DOHH2 (cell line): ENCODE measurements at regions not wholly inside any gene's neighbourhood (a gene's known extent, or its start where the extent isn't known, plus 50 kb on each side); places are given as distances from the start of the nearest gene placed in this dataset.

Source experiments
- H3F3A ChIP-seq: fragments of 200-600 bp; sonication (generic), shearing (Covaris generic); 2 replicates; pipeline ENCODE4 v1.6.0; 2016; ENCODE audit warnings: antibody characterized with exemption, mild to moderate bottlenecking; ENCODE audit not compliant: control insufficient read depth, insufficient read depth
- H3K27ac ChIP-seq: fragments of 200-600 bp; sonication (generic); 2 replicates; pipeline ENCODE4 v1.5.1; 2014; ENCODE audit warnings: low read depth, mild to moderate bottlenecking, low read length, moderate library complexity
- H3K27me3 ChIP-seq: fragments of 200-600 bp; sonication (generic); 2 replicates; pipeline ENCODE4 v1.6.1; 2014; ENCODE audit warnings: mild to moderate bottlenecking, low read length, mixed read lengths; ENCODE audit not compliant: control insufficient read depth
- H3K36me3 ChIP-seq: fragments of 200-600 bp; sonication (generic); 2 replicates; pipeline ENCODE4 v1.6.1; 2014; ENCODE audit warnings: mild to moderate bottlenecking, low read length, moderate library complexity, mixed read lengths; ENCODE audit not compliant: control insufficient read depth
- H3K4me1 ChIP-seq: fragments of 200-600 bp; sonication (generic); 2 replicates; pipeline ENCODE4 v1.6.1; 2014; ENCODE audit warnings: mild to moderate bottlenecking, low read length, mixed read lengths; ENCODE audit not compliant: control insufficient read depth
- H3K4me2 ChIP-seq: fragments of 200-600 bp; sonication (generic); 2 replicates; pipeline ENCODE4 v1.6.0; 2014; ENCODE audit warnings: mild to moderate bottlenecking, low read length, moderate library complexity
- H3K4me3 ChIP-seq: fragments of 200-600 bp; sonication (generic); 2 replicates; pipeline ENCODE4 v1.5.1; 2014; ENCODE audit warnings: mild to moderate bottlenecking, low read length, mixed read lengths
- H3K79me2 ChIP-seq: fragments of 200-600 bp; sonication (generic); 2 replicates; pipeline ENCODE4 v1.6.1; 2014; ENCODE audit warnings: mild to moderate bottlenecking, low read length, mixed read lengths; ENCODE audit not compliant: control insufficient read depth
- H3K9me2 ChIP-seq: fragments of 200-600 bp; sonication (generic); replicated peaks from 2 replicates; pipeline ENCODE4 v1.6.1; 2014; ENCODE audit warnings: mild to moderate bottlenecking, low read length, mixed read lengths; ENCODE audit not compliant: control insufficient read depth
- H3K9me3 ChIP-seq: fragments of 200-600 bp; sonication (generic); 2 replicates; pipeline ENCODE4 v1.6.1; 2014; ENCODE audit warnings: antibody characterized with exemption, low read length, mixed read lengths; ENCODE audit not compliant: control insufficient read depth, insufficient read depth
- H4K20me1 ChIP-seq: fragments of 200-600 bp; sonication (generic); 2 replicates; pipeline ENCODE4 v1.6.0; 2014; ENCODE audit warnings: low read depth, mild to moderate bottlenecking, antibody characterized with exemption, low read length, moderate library complexity; ENCODE audit not compliant: control insufficient read depth, insufficient read depth
- EZH2phosphoT487 ChIP-seq: fragments of 200-600 bp; sonication (generic); IDR thresholded peaks from 2 replicates; pipeline ENCODE4 v1.6.1; 2017; ENCODE audit warnings: borderline replicate concordance, mild to moderate bottlenecking, antibody characterized with exemption, low read length, moderate library complexity, mixed read lengths
- TF ChIP-seq, protein P1 (sequence below): fragments of 200-600 bp; sonication (generic); IDR thresholded peaks from one replicate; pipeline ENCODE4 v1.5.1; 2014; ENCODE audit warnings: antibody characterized with exemption, mild to moderate bottlenecking, low read depth, low read length; ENCODE audit not compliant: poor library complexity, severe bottlenecking

GRCh38 chr14:29222006-29222405 is 455.4 kb downstream of the FOXG1 start:
- Histone ChIP-seq H3F3A (no peaks in the 10 kb centered on the region), H3K4me2 (no peak overlapping the region), H3K4me1 (no peaks in the 10 kb centered on the region), H3K79me2 (no peaks in the 10 kb centered on the region), H3K27ac (no peak overlapping the region), H3K36me3 (no peaks in the 10 kb centered on the region), H3K27me3 (no peaks in the 10 kb centered on the region), H4K20me1 (no peaks in the 10 kb centered on the region), H3K9me2 (no peaks in the 10 kb centered on the region), H3K9me3 (no peaks in the 10 kb centered on the region), H3K4me3 (no peak overlapping the region)
- no peak for TF ChIP-seq EZH2phosphoT487
- TF ChIP-seq, protein P1, sequence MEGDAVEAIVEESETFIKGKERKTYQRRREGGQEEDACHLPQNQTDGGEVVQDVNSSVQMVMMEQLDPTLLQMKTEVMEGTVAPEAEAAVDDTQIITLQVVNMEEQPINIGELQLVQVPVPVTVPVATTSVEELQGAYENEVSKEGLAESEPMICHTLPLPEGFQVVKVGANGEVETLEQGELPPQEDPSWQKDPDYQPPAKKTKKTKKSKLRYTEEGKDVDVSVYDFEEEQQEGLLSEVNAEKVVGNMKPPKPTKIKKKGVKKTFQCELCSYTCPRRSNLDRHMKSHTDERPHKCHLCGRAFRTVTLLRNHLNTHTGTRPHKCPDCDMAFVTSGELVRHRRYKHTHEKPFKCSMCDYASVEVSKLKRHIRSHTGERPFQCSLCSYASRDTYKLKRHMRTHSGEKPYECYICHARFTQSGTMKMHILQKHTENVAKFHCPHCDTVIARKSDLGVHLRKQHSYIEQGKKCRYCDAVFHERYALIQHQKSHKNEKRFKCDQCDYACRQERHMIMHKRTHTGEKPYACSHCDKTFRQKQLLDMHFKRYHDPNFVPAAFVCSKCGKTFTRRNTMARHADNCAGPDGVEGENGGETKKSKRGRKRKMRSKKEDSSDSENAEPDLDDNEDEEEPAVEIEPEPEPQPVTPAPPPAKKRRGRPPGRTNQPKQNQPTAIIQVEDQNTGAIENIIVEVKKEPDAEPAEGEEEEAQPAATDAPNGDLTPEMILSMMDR: no peak

- H4K20me1 ChIP-seq: no peaks in the 10 kb centered on the region
- no peak overlapping the region for H3K27ac ChIP-seq
- H3K79me2 ChIP-seq: no peaks in the 10 kb centered on the region
- TF ChIP-seq, protein P1: no peak
- TF ChIP-seq EZH2phosphoT487: no peak
- H3K9me3 ChIP-seq: no peaks in the 10 kb centered on the region
- H3K4me2 ChIP-seq: no peak overlapping the region
- no peak overlapping the region for H3K4me3 ChIP-seq
- no peaks in the 10 kb centered on the region for H3K27me3 ChIP-seq
- no peaks in the 10 kb centered on the region for H3K36me3 ChIP-seq
- H3K4me1 ChIP-seq: no peaks in the 10 kb centered on the region
- H3F3A ChIP-seq: no peaks in the 10 kb centered on the region
- H3K9me2 ChIP-seq: no peaks in the 10 kb centered on the region
Observed at GRCh38 chr14:29222671-29223268, 456.2 kb downstream of the FOXG1 start.

- Histone ChIP-seq H3K27me3 (no peaks in the 10 kb centered on the region), H3K4me1 (no peaks in the 10 kb centered on the region), H3F3A (no peaks in the 10 kb centered on the region), H3K36me3 (no peaks in the 10 kb centered on the region), H3K4me2 (no peak overlapping the region), H4K20me1 (no peaks in the 10 kb centered on the region), H3K79me2 (no peaks in the 10 kb centered on the region), H3K9me2 (no peaks in the 10 kb centered on the region), H3K4me3 (no peak overlapping the region), H3K27ac (no peak overlapping the region), H3K9me3 (no peaks in the 10 kb centered on the region)
- TF ChIP-seq, protein P1: no peak
- TF ChIP-seq EZH2phosphoT487: no peak
Observed at GRCh38 chr14:29223947-29224346, 457.4 kb downstream of the FOXG1 start.
